ENCODE measurements at regions not wholly inside any gene's neighbourhood (a gene's known extent, or its start where the extent isn't known, plus 50 kb on each side); places are given as distances from the start of the nearest gene placed in this dataset.

DNA sequence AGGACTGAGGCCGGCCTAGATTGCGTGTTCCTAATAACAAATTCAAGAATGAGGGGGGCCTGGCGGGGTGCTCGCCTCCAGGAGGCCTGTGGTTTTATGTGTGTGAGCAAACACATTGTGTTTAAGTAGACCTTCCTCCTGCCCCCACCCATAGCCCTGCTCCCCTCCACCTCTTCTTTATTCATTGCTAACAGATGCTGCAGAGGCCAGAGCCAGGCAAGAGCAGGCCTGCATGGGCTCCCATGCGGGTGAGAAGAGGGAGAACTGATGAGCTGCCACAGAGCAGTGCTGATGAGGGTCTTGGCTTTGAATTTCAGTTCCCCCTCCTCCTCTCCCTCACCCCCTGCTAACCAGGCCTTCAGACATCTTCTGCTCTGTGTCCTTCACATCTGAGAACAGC, 154.6 kb downstream of the OSR1 start:
- TF ChIP-seq EP300 (IDR thresholded peaks at IDR 0.05; ENCODE audit: borderline replicate concordance): no peak
- no peak for TF ChIP-seq EGR1 (IDR thresholded peaks at IDR 0.05)
- no peak for TF ChIP-seq FOXM1 (IDR thresholded peaks at IDR 0.05; ENCODE audit: borderline replicate concordance, low read depth)
- TF ChIP-seq YY1 (IDR thresholded peaks at IDR 0.05; ENCODE audit: low read depth): no peak
